B cell (primary cell): ENCODE measurements at regions not wholly inside any gene's neighbourhood (a gene's known extent, or its start where the extent isn't known, plus 50 kb on each side); places are given as distances from the start of the nearest gene placed in this dataset.

Source experiments
- ATAC-seq: fragments of 200-7000 bp; cut with Tn5 transposase; one replicate; pipeline ENCODE4 v1.10.0; 2021; ENCODE audit warnings: low read depth, mild to moderate bottlenecking, moderate number of reproducible peaks, moderate library complexity
- CTCF ChIA-PET: fragments of 350-600 bp; sonication (Branson Sonifier 250); formaldehyde crosslinking; loops from one replicate; lab custom pipeline; 2021; ENCODE audit warnings: antibody characterized with exemption, inconsistent platforms; lab: Charles Lee
- POLR2A ChIA-PET: fragments of 350-600 bp; sonication (Branson Sonifier 250); formaldehyde crosslinking; loops from one replicate; lab custom pipeline; 2021; ENCODE audit warnings: antibody characterized with exemption; lab: Charles Lee
- DNase-seq: peaks from one replicate; pipeline ENCODE4 v3.0.0; 2013
- H2AFZ ChIP-seq: 2 replicates; pipeline ENCODE4 v1.6.1; 2012; ENCODE audit warnings: mild to moderate bottlenecking, low read depth, low read length; ENCODE audit not compliant: insufficient read depth, poor library complexity, severe bottlenecking
- H3K27ac ChIP-seq, 2 donors: 1 replicate in 1 of 2; 2 replicates in 1 of 2; pipeline ENCODE4 v1.5.1; 2012 to 2013; ENCODE audit warnings: low read length in 2 of 2, mild to moderate bottlenecking in 2 of 2, moderate library complexity in 1 of 2
- H3K27me3 ChIP-seq, 4 experiments: fragments of 200-600 bp in 1 of 4; sonication (generic) in 1 of 4; replicated peaks in 1 of 4; 1 replicate in 2 of 4; 2 replicates in 2 of 4; pipeline versions ENCODE4 v1.6.1 to v1.7.0; 2013 to 2016; ENCODE audit warnings: low read length in 3 of 4, mild to moderate bottlenecking in 2 of 4, mixed read lengths in 1 of 4, moderate library complexity in 1 of 4; ENCODE audit not compliant: insufficient read depth in 4 of 4, control insufficient read depth in 3 of 4; ENCODE audit errors: control extremely low read depth in 1 of 4
- H3K36me3 ChIP-seq, 2 experiments: replicated peaks in 1 of 2; 1 replicate in 1 of 2; 2 replicates in 1 of 2; pipeline versions ENCODE4 v1.6.1 to v1.7.1; 2013; ENCODE audit warnings: low read length in 1 of 2; ENCODE audit not compliant: insufficient read depth in 2 of 2, control insufficient read depth in 1 of 2; ENCODE audit errors: control extremely low read depth in 1 of 2, extremely low read depth in 1 of 2
- H3K4me1 ChIP-seq, 2 donors: fragments of 200-600 bp in 1 of 2; sonication (generic) in 1 of 2; 1 replicate in 1 of 2; 2 replicates in 1 of 2; pipeline versions ENCODE4 v1.5.1 to v1.6.1; 2013 to 2017; ENCODE audit warnings: low read length in 2 of 2; ENCODE audit not compliant: control insufficient read depth in 2 of 2, insufficient read depth in 2 of 2
- H3K4me2 ChIP-seq: replicated peaks from 2 replicates; pipeline ENCODE3; 2012; ENCODE audit warnings: mild to moderate bottlenecking, low read depth, low read length; ENCODE audit not compliant: poor library complexity, severe bottlenecking
- H3K4me3 ChIP-seq, 5 experiments: fragments of 200-600 bp in 1 of 5; sonication (generic) in 1 of 5; 1 replicate in 3 of 5; 2 replicates in 2 of 5; pipeline versions ENCODE4 v1.5.1 to v1.7.0; 2011 to 2016; ENCODE audit warnings: low read length in 4 of 5, mild to moderate bottlenecking in 4 of 5, low read depth in 2 of 5, control low read depth in 1 of 5, moderate library complexity in 1 of 5; ENCODE audit not compliant: insufficient read depth in 1 of 5; ENCODE audit errors: control extremely low read depth in 1 of 5, extremely low read depth in 1 of 5
- H3K79me2 ChIP-seq: fragments of 200-600 bp; sonication (generic); one replicate; pipeline ENCODE4 v1.6.0; 2016; ENCODE audit warnings: low read length; ENCODE audit not compliant: control insufficient read depth, insufficient read depth
- H3K9ac ChIP-seq: fragments of 200-600 bp; sonication (generic); 2 replicates; pipeline ENCODE4 v1.6.1; 2017; ENCODE audit warnings: mild to moderate bottlenecking, low read length, moderate library complexity
- H3K9me3 ChIP-seq, 3 donors: one replicate each; pipeline versions ENCODE4 v1.6.1 to v1.7.1; 2013; ENCODE audit warnings: low read length in 2 of 3; ENCODE audit not compliant: control insufficient read depth in 2 of 3, insufficient read depth in 1 of 3; ENCODE audit errors: control extremely low read depth in 1 of 3
- H4K20me1 ChIP-seq: 2 replicates; pipeline ENCODE4 v1.6.0; 2012; ENCODE audit warnings: mild to moderate bottlenecking, low read length; ENCODE audit not compliant: insufficient read depth, control insufficient read depth, poor library complexity, severe bottlenecking
- H3K27ac Mint-ChIP-seq: one replicate; pipeline ENCODE4 v1.8.0; 2021; ENCODE audit warnings: mixed read lengths
- H3K27me3 Mint-ChIP-seq: one replicate; pipeline ENCODE4 v1.8.0; 2021; ENCODE audit warnings: mixed read lengths
- H3K4me1 Mint-ChIP-seq: one replicate; pipeline ENCODE4 v1.8.0; 2021; ENCODE audit warnings: mixed read lengths
- H3K4me3 Mint-ChIP-seq: one replicate; pipeline ENCODE4 v1.8.0; 2021; ENCODE audit warnings: mixed read lengths
- H3K9me3 Mint-ChIP-seq: one replicate; pipeline ENCODE4 v1.8.0; 2022; ENCODE audit warnings: mixed read lengths; ENCODE audit not compliant: insufficient read depth
- CTCF ChIP-seq: fragments of 200-600 bp; IDR thresholded peaks from one replicate; pipeline ENCODE4 v1.8.0; 2022; ENCODE audit warnings: antibody characterized with exemption, mild to moderate bottlenecking
- EZH2 ChIP-seq: IDR thresholded peaks from 2 replicates; pipeline ENCODE4 v1.6.1; 2012; ENCODE audit warnings: borderline replicate concordance, low read depth, mild to moderate bottlenecking, moderate library complexity, low read length; ENCODE audit not compliant: insufficient read depth, poor library complexity, severe bottlenecking
- WGBS: methylation state at CpG from one replicate; pipeline ENCODE4 v1.1.5; 2013; ENCODE audit warnings: missing lambda C conversion rate; ENCODE audit not compliant: insufficient coverage; 5-methylcytosine and 5-hydroxymethylcytosine counted together
- intact Hi-C: fragments of 100-400 bp; cut with micrococcal nuclease; formaldehyde crosslinking; loops from one replicate; pipeline ENCODE4 v1.10.0; 2022

GRCh38 chr2:7858624-7859023 lies 823.2 kb upstream of the ID2 start:
- ATAC-seq (no peak), DNase-seq (no peak)
- intact Hi-C loops = no loop called here
- Histone ChIP-seq H3K9ac (no peak overlapping the region), H3K79me2 (no peaks in the 10 kb centered on the region), H3K4me3 (no peak overlapping the region), H4K20me1 (no peaks in the 10 kb centered on the region), H3K27me3 (no peaks in the 10 kb centered on the region), H2AFZ (no peak overlapping the region), H3K4me2 (no peak overlapping the region), H3K4me1 (no peaks in the 10 kb centered on the region), H3K27ac (no peak overlapping the region), H3K36me3 (no peaks in the 10 kb centered on the region), H3K9me3 (no peaks in the 10 kb centered on the region)
- TF ChIP-seq CTCF (no peak), EZH2 (no peak)
- no peaks in the 10 kb centered on the region for H3K4me1 Mint-ChIP-seq
- no peak overlapping the region for H3K27ac Mint-ChIP-seq
- ChIA-PET CTCF (no interaction called here), POLR2A (no interaction called here)
- no CpG with 5 or more reads among the region's 2 CpGs for WGBS
- H3K27me3 Mint-ChIP-seq = peaks cover 18% of the 10 kb centered on the region
- no peaks in the 10 kb centered on the region for H3K9me3 Mint-ChIP-seq
- H3K4me3 Mint-ChIP-seq = no peak overlapping the region

GRCh38 chr2:7860693-7861092 lies 821.2 kb upstream of the ID2 start:
- H3K4me1 Mint-ChIP-seq = no peaks in the 10 kb centered on the region
- ATAC-seq (no peak), DNase-seq (no peak)
- no peaks in the 10 kb centered on the region for H3K9me3 ChIP-seq
- WGBS = 0% methylated on average over 1 of the region's 2 CpGs
- no peak overlapping the region for H3K9ac ChIP-seq
- no peak overlapping the region for H3K4me3 ChIP-seq
- no peaks in the 10 kb centered on the region for H3K36me3 ChIP-seq
- H3K4me2 ChIP-seq = no peak overlapping the region
- no peak overlapping the region for H3K27ac Mint-ChIP-seq
- peaks cover 16% of the 10 kb centered on the region for H3K27me3 Mint-ChIP-seq
- H3K4me1 ChIP-seq = no peaks in the 10 kb centered on the region
- H3K9me3 Mint-ChIP-seq = no peaks in the 10 kb centered on the region
- H3K79me2 ChIP-seq = no peaks in the 10 kb centered on the region
- no peak overlapping the region for H3K27ac ChIP-seq
- TF ChIP-seq CTCF (no peak), EZH2 (no peak)
- no peak overlapping the region for H3K4me3 Mint-ChIP-seq
- no peaks in the 10 kb centered on the region for H3K27me3 ChIP-seq
- CTCF ChIA-PET = no interaction called here
- no peaks in the 10 kb centered on the region for H4K20me1 ChIP-seq
- intact Hi-C loops = no loop called here
- POLR2A ChIA-PET = no interaction called here
- H2AFZ ChIP-seq = no peak overlapping the region
